Fibroblast of pulmonary artery (primary cell): ENCODE measurements at regions not wholly inside any gene's neighbourhood (a gene's known extent, or its start where the extent isn't known, plus 50 kb on each side); places are given as distances from the start of the nearest gene placed in this dataset.

Experiments
- DNase-seq: peaks from one replicate; pipeline ENCODE4 v3.0.0-alpha.2; 2010; ENCODE audit warnings: low read depth
- H3K4me3 ChIP-seq: replicated peaks from 2 replicates; pipeline ENCODE4 v1.5.1; 2011; ENCODE audit warnings: low read depth, mild to moderate bottlenecking, control low read depth, low read length, moderate library complexity
- CTCF ChIP-seq: IDR thresholded peaks from 2 replicates; pipeline ENCODE4 v1.5.1; 2011; ENCODE audit warnings: mild to moderate bottlenecking, control low read depth, low read length, inconsistent platforms; ENCODE audit errors: missing control alignments

- no peak for TF ChIP-seq CTCF
- no peak for DNase-seq
- H3K4me3 ChIP-seq = no peak overlapping the region
Measured at GRCh38 chr11:91819777-91820176, 404.8 kb upstream of the FAT3 start.

- DNase-seq = no peak
- no peak for TF ChIP-seq CTCF
- H3K4me3 ChIP-seq = no peak overlapping the region
Measured at GRCh38 chr11:91819195-91819594, 405.4 kb upstream of the FAT3 start.

- no peak overlapping the region for H3K4me3 ChIP-seq
- no peak for DNase-seq
- TF ChIP-seq CTCF = no peak
Measured at GRCh38 chr11:91817996-91818395, 406.6 kb upstream of the FAT3 start.

GRCh38 chr11:91813263-91813662, 411.4 kb upstream of the FAT3 start:
- no peak overlapping the region for H3K4me3 ChIP-seq
- no peak for TF ChIP-seq CTCF
- no peak for DNase-seq

- no peak for TF ChIP-seq CTCF
- H3K4me3 ChIP-seq = no peak overlapping the region
- DNase-seq = no peak
Measured at GRCh38 chr11:91810871-91811270, 413.7 kb upstream of the FAT3 start.

GRCh38 chr11:91805293-91805692, 419.3 kb upstream of the FAT3 start:
- no peak for DNase-seq
- H3K4me3 ChIP-seq = no peak overlapping the region
- no peak for TF ChIP-seq CTCF

- DNase-seq = peak; percentile 1
- no peak overlapping the region for H3K4me3 ChIP-seq
- TF ChIP-seq CTCF = no peak
Measured at GRCh38 chr11:91804042-91804441, 420.6 kb upstream of the FAT3 start.
